ENCODE measurements at regions not wholly inside any gene's neighbourhood (a gene's known extent, or its start where the extent isn't known, plus 50 kb on each side); places are given as distances from the start of the nearest gene placed in this dataset.

- DNase-seq = no peak
Measured at GRCh38 chrX:42616981-42617380, 161.0 kb downstream of the PPP1R2C start.

DNA sequence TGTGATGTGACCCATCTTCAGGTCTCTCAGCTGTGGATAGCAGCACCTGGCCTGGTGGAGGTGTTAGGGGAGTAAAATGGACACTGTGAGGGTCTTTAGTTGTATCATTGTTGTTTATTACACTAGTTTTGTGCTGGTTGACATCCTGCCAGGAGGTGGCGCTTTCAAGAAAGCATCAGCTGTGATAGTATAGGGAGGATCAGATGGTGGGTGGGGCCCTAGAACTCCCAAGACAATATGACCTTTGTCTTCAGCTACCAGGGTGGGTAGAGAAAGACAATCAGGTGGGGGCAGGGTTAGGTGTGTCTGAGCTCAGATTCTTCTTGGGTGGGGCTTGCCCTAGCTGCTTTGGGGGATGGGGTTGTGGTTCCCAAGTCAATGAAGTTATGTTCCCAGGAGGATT lies 162.8 kb downstream of the PPP1R2C start:
- no peak for DNase-seq

GRCh38 chrX:42606591-42606990 lies 171.4 kb downstream of the PPP1R2C start:
- DNase-seq = no peak

DNA sequence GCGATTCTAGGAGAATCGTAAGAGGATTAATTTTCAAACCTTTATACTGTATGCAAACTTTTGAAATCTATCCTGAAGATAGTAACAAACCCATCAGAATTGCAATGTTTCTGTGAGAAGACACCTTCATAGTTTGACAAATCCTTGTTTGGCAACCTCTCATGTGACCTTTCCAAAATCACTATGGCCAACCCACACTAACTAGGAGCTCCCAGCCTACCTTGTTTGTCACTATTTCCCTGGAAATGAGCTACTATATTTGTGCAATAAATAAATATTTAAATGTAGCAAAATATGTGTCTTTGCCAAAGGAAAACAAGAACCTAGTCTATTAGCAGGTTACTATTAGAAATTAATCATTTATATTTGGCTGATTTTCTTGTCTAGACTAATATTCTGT lies 173.7 kb downstream of the PPP1R2C start:
- no peak for DNase-seq

- no peak for DNase-seq
Measured at GRCh38 chrX:42603016-42603415, 174.9 kb downstream of the PPP1R2C start.

DNA sequence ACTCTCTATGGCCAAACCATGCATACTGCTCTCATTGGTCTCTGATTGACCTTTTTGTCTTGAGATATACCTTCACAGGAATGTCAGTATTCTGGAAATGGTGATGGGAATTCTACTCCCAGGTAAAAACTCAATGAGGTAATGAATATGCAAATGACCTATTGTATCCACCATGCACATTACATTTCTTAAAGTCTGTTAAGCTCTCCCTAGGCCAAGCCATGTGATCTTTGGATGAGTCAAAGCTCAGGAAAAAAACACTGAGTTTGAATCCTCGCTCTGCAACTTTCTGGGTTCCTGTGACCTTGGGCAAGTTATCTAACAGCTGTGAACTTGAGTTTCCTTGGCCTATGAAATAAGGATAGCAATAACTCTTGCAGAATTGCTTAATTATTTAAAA lies 175.4 kb downstream of the PPP1R2C start:
- DNase-seq = no peak

- DNase-seq = no peak
Measured at GRCh38 chrX:42602136-42602535, 175.8 kb downstream of the PPP1R2C start.

GRCh38 chrX:42597481-42597880 lies 180.5 kb downstream of the PPP1R2C start:
- DNase-seq = no peak

- DNase-seq = no peak
Measured at GRCh38 chrX:42585842-42586621, 191.9 kb downstream of the PPP1R2C start.

DNA sequence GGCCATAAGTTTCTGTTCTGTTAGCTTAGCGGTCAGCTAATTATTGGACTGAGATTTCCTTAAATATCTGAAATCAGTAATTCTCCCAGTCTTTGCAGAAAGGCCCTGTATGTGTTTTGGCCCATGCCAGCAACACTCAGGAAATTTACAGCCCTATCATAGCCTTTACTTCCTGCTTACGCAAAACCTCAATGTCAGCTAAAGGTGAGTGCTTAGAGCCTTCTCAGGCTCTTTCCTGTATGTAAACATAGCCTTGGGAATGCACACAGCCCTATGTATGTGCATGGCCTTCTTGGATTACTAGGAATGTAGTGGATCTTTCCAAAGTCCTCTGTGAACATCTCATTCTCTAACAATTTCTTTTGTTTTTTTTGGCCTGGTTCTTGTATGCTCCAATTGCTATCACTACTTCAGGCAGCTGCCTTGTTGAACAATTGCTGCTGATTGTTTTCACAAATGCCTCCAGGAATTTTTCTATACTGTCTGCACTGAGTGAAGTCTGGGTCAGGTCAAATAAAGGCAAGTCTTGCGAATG lies 200.0 kb downstream of the PPP1R2C start:
- no peak for DNase-seq

DNA sequence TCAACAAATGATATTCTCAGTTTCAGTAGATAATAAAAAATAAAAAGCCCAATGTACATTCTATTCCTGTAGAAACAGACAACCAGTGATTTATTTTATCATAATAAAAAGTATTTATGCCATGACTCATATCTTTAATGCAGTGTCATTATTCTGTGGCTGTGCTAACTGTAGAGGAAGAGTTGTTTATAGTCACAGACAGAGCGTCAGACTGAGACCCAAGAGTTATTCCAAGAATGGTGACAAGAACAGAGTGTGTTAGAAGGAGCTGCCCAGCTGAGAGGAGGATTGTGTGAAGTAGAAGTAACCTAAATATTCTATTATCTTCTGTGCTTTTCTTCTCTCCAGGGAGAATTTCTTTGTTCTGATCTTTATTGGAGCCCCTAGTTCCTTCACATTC lies 210.7 kb downstream of the PPP1R2C start:
- DNase-seq = no peak

DNA sequence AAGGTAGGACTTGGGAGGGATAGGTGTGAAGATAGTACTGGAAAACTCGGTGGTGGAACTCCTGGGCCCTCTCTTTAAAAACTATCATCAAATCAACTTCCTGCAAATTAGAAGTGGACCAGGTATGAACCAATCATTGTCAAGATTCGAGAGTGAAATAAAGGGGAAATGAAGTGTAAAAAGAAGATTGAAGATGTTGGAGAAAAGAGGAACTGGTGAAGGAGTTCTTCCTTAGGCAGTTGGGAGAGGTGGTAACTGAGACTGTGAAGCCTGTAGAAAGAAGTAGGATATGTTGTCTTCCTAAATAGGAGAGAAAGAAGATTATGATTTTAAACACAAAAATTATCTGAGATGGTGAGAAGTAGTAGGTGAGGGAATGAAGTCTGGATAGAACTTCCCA lies 212.2 kb downstream of the PPP1R2C start:
- no peak for DNase-seq

DNA sequence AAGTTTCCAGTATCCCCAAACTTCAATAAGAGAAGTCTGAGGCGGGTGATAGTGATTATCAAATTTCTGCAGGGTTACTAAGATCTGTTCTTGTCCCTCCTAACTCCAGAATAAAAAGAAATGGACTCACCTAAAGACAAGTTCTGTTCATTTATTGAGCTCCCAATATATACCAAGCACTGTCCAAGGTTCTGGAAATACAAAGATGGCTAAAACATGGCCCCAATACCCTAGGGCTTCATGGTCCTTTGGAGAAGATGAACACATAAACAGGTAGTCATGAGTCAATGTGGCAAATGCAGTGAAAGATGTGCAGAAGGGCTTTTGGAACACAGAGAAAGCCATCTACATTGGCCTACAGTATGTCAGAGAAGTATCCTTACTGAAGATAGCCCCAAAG lies 231.2 kb downstream of the PPP1R2C start:
- no peak for DNase-seq

- no peak for DNase-seq
Measured at GRCh38 chrX:42544883-42545282, 233.1 kb downstream of the PPP1R2C start.

DNA sequence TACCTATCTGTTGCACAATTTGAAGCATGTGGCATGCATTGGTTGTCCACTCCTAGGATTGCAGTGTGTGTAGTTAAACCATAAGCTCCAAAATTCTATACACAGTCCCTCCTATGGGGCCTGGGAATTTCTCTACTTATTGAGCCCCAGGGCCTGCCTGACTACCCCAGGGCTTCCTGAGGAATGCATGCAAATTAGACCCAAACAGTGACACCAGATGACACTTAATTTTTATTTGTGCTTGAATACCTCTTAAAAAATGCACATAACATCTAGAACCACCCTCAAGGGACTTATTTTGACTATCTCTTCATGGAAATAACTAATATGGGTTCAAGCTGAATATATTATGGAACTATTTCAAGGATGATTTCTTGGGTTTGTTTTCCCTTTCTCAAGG lies 236.4 kb downstream of the PPP1R2C start:
- no peak for DNase-seq

GRCh38 chrX:42540146-42540545 lies 237.8 kb downstream of the PPP1R2C start:
- DNase-seq = no peak

GRCh38 chrX:42538405-42538804 lies 239.6 kb downstream of the PPP1R2C start:
- no peak for DNase-seq

- no peak for DNase-seq
Measured at GRCh38 chrX:42536286-42536685, 241.7 kb downstream of the PPP1R2C start.

GRCh38 chrX:42535233-42535632 lies 242.7 kb downstream of the PPP1R2C start:
- DNase-seq = no peak

- DNase-seq = no peak
Measured at GRCh38 chrX:42533761-42534160, 244.2 kb downstream of the PPP1R2C start.

DNA sequence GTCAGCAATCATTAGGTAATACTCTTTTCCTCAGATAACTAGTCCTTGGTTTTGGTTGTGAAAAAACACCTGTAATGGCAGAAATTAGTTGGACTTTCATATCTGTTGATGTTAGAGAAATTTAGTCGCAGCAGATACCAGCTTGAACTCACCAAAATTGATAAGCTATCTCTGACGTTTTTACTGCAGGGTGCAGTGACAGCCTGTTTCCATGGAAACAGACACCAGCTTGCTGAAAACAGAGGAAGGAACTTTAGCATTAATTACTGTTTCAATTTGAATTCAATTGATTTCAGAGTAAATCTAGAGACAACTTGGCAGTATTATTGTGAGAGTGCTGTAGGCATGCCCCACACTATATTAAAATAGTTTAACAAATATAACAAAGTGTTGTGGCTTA lies 246.5 kb downstream of the PPP1R2C start:
- no peak for DNase-seq

- DNase-seq = no peak
Measured at GRCh38 chrX:42530027-42530426, 247.9 kb downstream of the PPP1R2C start.

DNA sequence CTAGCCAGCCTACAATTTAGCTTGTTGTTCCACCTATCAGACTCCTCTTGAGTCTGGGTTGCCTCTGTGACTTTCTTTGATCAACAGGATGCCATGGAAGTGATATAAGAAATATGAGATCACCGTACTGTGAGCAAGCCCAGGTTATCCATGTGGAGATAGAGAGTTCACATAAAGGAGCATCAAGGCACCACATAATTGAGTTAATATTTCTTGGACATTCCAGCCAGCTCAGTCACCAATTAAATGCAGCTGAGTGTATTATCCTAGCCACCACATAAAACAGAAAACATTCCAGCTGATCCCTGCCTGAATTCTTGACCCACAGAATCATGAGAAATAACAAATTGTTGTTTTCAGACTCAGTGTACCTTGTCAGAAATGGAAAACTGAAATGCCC lies 253.6 kb downstream of the PPP1R2C start:
- DNase-seq = no peak

DNA sequence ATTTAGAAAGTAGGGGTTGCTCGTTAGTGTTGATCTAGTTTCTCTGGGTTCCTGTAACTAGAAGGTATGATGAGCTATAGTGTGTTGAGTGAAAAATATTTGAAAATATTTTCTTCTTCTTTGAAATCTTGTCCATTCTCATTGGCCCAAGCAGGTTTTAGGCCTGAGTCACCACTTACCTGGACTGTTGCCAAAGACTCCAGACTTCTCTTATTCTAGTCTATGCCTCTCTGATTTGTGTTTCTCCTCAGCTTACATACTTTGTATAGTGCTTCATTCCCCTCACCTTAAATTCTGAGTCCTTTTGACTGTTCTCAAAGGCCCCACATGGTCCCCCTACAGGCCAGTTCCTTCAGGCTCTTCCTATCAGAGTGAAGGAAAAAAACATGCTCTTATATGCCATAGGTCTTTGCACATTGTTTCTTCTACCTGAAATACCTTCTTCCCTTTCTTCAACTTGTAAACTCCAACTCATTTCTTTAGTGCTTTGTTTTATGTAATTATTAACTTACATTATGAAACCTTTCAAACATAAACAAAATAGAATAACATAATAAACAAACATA lies 258.2 kb downstream of the PPP1R2C start:
- DNase-seq = no peak

GRCh38 chrX:42515939-42516338 lies 262.0 kb downstream of the PPP1R2C start:
- DNase-seq = no peak

Measured in activated CD8-positive, alpha-beta memory T cell treated with anti-CD3 and anti-CD28 coated beads, Interleukin-2, amount 50 U/mL, for 4 hours (primary cell).